Stimulated activated CD8-positive, alpha-beta memory T cell treated with anti-CD3 and anti-CD28 coated beads, Interleukin-15, amount 100 ng/mL, for 1 hour (primary cell): ENCODE measurements at regions not wholly inside any gene's neighbourhood (a gene's known extent, or its start where the extent isn't known, plus 50 kb on each side); places are given as distances from the start of the nearest gene placed in this dataset.

Experiments
- DNase-seq: peaks from one replicate; pipeline ENCODE4 v3.0.0-alpha.2; 2020; ENCODE audit warnings: low read depth

DNA sequence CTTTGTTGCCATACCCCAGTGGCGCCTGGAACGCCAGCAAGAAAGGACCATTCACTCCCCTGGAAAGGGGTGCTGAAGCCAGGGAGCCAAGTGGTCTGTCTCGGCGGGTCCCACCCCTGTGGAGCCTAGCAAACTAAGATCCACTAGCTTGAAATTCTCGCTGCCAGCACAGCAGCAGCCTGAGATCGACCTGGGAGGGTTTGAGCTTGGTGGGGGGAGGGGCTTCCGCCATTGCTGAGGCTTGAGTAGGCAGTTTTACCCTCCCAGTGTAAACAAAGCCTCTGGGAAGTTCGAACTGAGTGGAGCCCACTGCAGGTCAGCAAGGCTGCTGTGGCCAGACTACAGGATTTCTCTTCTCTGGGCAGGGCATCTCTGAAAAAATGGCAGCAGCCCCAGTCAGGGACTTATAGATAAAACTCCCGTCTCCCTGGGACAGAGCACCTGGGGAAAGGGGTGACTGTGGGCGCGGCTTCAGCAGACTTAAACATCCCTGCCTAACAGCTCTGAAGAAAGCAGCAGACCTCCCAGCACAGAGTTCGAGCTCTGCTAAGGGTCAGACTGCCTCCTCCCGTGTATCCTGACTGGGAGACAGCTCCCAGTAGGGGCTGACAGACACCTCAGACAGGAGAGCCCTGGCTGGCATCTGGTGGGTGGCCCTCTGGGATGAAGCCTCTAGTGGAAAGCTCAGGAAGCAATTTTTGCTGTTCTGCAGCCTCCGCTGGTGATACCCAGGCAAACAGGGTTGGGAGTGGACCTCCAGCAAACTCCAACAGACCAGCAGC lies 281.1 kb upstream of the SP4 start:
- no peak for DNase-seq

DNA sequence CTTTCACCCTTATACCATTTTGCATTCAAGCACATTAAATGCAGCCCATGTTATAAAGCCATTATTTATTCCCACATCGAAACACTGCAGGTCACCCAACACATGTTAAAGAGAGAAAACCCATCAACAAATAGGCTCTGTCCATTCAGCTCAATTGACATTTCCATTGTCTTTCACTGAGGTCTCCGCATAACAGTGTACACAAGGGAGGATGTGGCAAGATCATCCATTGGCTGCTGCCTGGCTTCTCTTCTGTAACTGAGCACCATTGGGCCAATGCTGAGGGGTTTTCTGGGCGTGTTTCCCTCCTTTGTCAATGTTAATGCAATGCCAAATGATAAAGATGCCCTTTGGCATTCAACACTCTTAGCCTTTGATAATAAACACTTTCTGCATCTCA lies 278.1 kb upstream of the SP4 start:
- DNase-seq = no peak

DNA sequence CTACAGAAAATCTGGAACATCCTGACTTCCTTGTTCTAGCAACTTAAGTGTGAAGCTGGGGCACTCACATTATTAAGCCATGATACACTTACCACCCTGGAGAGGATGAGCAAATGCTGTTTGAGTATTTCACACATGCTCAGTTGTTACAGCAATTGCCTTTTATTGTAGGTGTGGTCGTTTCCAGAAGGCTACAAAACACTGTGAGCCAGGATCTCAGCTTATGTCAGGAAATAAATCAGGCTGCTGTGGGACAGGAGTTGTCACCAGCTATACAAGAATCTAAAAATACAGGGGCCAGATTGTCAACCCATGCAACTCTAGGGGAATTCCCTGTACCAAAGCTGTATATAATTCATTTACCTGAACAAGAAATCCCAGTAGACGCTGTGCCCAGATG lies 273.3 kb upstream of the SP4 start:
- no peak for DNase-seq

DNA sequence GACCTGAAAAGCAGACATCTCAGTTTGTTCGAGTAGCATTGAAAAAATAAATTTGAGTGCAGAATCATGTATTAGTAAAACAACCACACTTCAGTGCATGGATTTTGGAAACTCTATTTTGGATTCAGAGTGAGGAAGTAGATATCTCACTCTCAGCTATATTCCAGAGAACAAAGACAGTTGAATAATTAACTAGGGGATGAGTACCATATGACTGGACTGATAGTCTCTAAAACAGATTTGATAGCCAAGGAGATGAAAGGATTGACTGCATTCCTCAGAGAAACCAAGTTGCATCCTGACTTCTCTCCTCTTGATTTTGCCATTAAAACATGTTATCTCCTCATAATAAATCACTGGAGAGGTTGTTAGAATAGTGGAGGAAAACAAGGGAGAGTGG lies 268.4 kb upstream of the SP4 start:
- no peak for DNase-seq

DNA sequence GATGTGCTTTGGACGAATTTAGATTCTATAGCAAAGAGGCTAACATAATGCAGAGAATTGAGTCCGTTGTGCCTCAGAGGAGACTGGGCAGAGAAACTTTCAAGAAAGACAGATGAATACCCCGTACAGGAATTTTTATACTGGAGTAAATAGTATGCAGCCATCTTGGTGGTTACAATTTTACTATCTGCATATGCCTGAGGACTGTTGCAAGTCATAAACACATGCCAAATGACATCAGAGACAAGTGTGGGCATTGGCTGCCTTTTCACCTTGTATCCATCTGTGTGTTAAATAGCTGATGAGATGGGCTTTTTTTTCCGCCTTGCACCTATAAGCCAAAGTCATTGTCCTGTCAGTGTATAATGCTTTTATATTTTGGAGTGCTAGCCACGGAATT lies 267.5 kb upstream of the SP4 start:
- no peak for DNase-seq

- no peak for DNase-seq
Measured at GRCh38 chr7:21167942-21168341, 259.9 kb upstream of the SP4 start.

GRCh38 chr7:21169667-21170580 lies 258.0 kb upstream of the SP4 start:
- DNase-seq = no peak

DNA sequence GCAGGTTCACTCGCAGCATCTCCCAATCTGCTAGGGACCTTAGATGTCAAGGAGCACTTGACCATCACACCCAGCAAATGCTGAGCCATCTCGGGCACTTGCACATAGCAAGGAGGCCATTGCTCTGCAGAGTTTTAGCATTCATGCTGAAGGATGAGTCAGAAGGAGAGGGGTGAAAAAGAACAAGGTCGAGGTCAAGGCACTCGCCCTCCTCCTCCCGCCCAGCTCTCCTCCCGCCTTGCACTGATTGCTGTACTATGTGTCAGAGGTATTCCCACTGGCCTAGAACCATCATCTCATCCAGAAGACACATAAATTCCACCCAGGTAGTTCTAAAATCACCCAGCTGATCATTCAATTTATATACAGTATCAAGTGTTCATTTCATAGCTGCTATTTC lies 255.1 kb upstream of the SP4 start:
- DNase-seq = no peak

DNA sequence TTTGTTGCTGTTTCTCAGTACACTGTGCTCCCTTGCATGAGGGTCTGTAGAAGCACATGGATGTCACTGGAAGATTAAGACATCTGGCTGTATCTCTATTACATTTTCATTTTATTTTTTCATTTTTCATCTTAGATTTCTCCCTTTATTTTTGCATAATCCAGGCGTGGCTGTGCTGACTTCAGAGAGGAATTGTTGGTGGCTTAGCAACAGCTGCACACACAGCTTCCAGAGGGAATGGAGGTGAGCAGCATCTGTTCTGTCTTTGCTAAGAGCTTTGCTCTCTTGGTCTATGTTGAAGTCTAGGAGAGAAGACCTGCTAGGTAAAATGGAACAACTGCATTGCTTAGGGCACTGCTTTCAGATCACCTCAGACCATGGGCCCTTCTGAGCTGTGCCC lies 254.4 kb upstream of the SP4 start:
- no peak for DNase-seq

DNA sequence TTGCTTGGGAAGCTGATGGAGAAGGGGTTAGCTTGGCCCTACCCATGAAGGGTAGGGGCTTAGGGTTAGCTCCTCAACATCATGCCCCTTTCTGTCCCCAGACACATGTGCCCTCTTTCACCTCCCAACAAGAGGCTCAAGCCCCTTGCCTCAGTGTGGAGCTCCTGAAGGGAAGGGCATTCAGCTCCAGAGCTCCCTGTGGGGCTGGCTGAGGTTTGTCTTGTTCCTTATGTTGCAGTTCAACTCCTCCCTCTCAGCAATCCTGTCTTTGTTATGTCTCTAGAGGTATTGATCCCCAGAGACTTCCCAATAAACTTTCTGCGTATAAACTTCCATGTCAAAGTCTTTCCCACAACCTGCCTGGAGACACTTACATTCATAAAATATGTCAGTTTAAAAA lies 252.2 kb upstream of the SP4 start:
- DNase-seq = no peak

GRCh38 chr7:21184942-21185652 lies 242.8 kb upstream of the SP4 start:
- DNase-seq = no peak

DNA sequence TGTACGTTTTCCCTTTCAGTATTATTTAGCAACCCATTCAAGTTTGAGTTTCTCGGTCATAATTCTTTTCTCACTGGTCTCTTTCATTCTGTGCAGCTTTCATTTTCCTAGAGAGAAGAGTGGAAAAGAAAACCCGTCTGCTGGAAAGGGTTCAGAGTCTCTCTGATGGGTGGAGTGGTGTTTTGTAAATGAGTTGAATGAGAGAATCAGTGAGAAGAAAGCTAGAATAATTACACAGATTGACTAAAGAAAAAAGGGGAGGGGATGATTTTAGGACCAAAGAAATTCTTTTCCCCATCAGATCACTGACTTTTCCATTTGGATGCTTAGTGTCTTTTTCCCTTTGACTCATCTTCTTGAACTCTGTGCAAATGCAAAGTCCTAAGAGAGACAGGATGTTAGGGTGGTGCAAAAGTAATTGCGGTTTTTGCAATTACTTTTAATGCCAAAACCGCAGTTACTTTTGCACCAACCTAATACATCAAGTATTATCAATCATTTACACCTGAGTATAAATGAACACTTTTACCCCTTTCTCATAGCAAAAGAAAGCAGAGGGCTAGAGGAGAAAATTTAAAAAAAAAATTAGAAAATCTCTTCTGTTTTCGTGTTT lies 242.1 kb upstream of the SP4 start:
- no peak for DNase-seq

GRCh38 chr7:21191321-21192073 lies 236.4 kb upstream of the SP4 start:
- DNase-seq = no peak

DNA sequence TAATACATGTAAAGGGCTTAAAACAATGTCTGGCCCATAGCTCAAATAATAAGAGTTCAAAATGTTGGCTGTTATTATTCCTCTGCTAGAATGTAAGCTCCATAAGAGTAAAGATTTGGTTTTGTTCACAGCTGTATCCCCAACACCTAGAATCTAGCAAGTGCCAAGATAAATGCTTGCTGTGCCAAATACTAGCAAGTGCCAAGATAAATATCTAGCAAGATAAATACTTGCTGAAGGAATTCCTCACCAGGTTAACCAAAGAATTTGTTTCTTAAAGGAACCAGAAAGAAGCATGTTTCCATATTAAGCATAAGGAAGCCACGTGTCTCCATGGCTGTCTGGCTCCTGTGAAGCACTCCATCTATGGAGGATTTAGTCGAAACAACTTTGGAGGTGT lies 235.2 kb upstream of the SP4 start:
- DNase-seq = no peak

GRCh38 chr7:21193895-21194294 lies 234.0 kb upstream of the SP4 start:
- DNase-seq = no peak

DNA sequence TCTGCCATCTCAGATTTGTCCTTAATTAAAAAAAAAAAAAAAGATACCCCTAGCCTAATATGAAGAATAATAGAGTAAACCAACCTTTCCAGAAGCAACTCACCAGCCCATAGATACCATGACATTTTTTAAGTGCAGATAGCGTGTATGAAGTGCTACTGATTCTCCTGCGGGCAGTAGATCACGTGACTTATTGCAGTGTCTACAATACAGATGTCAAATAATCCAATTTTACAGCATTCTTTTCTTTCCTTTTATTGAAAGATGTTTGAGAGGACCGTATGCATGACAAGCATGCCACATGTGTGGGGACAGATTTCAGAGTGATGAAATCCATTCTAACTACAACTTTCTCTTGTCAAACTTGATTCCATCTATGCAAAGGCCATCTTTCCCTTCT lies 232.9 kb upstream of the SP4 start:
- DNase-seq = no peak

GRCh38 chr7:21198921-21199320 lies 229.0 kb upstream of the SP4 start:
- no peak for DNase-seq

DNA sequence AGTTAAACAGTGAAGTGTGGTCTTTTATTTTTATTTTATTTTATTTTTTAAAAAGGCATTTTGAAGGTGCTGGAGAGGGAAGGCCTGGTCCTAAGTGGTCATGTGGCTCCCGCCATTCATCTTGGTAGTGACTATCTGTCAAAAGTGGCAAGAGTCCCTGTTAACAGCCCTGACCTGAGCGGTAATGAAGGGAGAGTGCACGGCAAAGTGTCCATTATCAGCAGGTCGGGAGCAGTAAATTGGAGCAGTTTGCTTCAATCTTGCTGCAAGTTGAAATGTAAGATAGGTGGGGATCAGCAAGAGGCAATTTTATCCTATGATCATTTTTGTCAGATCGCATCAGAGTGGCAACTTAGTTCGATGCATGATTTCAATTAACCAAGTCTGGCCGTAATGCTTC lies 227.4 kb upstream of the SP4 start:
- no peak for DNase-seq

- no peak for DNase-seq
Measured at GRCh38 chr7:21214657-21215056, 213.2 kb upstream of the SP4 start.

- DNase-seq = no peak
Measured at GRCh38 chr7:21215307-21215706, 212.6 kb upstream of the SP4 start.

DNA sequence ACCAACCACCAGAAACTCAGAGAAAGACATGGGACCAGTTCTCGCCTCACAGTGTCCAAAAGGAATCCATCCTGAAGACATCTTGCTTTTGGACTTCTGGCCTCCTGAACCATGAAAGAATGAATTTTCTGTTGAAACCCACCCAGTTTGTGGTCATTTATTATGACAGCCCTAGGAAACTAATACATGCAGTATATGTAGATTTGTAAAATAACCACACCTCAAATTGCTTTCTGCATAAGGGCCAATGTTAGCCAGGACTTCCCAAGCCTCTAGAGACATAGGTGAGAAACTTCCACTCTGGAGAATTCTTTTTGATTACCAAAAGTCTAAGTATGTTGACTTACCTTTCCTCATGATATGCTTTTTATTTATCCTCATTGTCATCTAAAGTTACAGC lies 210.5 kb upstream of the SP4 start:
- no peak for DNase-seq

DNA sequence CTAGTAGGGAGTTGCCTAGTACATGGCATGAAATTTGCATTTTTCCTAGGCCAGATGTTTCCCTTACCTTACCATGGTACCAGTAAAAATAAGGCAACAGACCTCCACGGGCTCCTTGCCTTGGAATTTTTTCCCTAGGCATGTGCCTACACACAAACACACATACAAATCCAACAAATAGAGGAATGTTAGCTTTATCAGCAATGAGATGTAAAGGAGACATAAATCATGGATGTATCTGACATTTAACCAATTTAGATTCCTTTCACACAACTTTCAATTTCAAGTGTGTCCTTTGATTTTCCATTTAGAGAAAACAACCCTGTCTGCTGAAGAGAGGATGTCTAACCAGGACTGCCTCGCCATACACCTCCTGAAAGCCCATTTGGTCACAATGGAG lies 209.7 kb upstream of the SP4 start:
- DNase-seq = no peak
